GM13976 (cell line): ENCODE measurements at regions not wholly inside any gene's neighbourhood (a gene's known extent, or its start where the extent isn't known, plus 50 kb on each side); places are given as distances from the start of the nearest gene placed in this dataset.

Experiments used
- DNase-seq: peaks from one replicate; pipeline ENCODE4 v3.0.0; 2012; ENCODE audit warnings: low spot score
- in situ Hi-C: fragments of 300-500 bp; cut with MboI; formaldehyde crosslinking; loops from one replicate; pipeline ENCODE4 v1.12.0; 2022; ENCODE audit warnings: low sequenced_read_pairs, mixed read lengths, inconsistent platforms; ENCODE audit not compliant: unreplicated experiment
- TF ChIP-seq, protein P1 (sequence below): IDR thresholded peaks from 2 replicates; pipeline ENCODE4 v1.5.1; 2012; ENCODE audit warnings: borderline replicate concordance, mild to moderate bottlenecking; ENCODE audit not compliant: insufficient read depth; ENCODE audit errors: extremely low read depth, missing control alignments, control extremely low read depth

- in situ Hi-C loops = no loop called here
- TF ChIP-seq, protein P1, sequence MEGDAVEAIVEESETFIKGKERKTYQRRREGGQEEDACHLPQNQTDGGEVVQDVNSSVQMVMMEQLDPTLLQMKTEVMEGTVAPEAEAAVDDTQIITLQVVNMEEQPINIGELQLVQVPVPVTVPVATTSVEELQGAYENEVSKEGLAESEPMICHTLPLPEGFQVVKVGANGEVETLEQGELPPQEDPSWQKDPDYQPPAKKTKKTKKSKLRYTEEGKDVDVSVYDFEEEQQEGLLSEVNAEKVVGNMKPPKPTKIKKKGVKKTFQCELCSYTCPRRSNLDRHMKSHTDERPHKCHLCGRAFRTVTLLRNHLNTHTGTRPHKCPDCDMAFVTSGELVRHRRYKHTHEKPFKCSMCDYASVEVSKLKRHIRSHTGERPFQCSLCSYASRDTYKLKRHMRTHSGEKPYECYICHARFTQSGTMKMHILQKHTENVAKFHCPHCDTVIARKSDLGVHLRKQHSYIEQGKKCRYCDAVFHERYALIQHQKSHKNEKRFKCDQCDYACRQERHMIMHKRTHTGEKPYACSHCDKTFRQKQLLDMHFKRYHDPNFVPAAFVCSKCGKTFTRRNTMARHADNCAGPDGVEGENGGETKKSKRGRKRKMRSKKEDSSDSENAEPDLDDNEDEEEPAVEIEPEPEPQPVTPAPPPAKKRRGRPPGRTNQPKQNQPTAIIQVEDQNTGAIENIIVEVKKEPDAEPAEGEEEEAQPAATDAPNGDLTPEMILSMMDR = no peak
- no peak for DNase-seq
Observed at GRCh38 chrX:10842646-10843045, 222.3 kb upstream of the MID1 start.

DNA sequence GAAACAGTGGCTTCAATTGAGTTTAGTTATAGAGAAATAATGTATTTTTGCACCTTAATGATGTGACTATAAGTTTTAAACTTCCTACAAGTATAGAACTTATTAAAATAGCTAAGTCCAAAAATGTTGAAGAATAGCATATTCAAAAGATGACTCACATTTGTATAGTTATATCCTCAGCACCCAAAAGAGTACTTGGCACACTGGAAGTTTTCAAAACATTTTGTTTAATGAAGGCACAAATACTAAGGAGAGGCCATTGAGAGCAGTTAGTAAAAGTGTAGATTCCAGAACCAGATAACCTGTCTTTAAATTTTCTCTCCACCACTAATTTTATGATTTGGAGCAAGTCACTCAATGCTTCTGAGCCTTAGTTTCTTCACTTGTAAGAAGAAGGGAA, 226.9 kb upstream of the MID1 start:
- in situ Hi-C loops = no loop called here
- DNase-seq = no peak
- TF ChIP-seq, protein P1 = no peak

DNA sequence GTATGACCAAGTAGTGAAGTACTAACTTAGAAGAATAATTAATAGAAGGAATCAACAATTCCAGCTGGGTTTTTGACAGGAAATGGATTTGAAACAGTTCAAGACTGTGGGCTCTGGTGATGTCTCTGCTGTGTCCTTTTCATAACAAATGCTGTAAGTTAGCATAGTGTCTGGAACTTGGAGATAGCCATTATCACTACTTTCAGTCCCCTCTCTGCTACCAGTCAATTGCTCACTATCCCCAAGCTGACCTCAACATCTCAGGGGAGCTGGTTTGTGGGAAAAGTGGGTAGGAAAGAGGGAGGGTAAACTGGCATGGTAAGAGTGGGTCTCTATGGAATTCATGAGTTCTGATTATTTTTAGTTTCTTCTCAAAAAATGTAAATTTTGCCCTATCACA, 231.4 kb upstream of the MID1 start:
- no peak for DNase-seq
- TF ChIP-seq, protein P1 = no peak
- in situ Hi-C loops = no loop called here

- TF ChIP-seq, protein P1 = no peak
- in situ Hi-C loops = no loop called here
Observed at GRCh38 chrX:10854594-10854993, 234.2 kb upstream of the MID1 start.

DNA sequence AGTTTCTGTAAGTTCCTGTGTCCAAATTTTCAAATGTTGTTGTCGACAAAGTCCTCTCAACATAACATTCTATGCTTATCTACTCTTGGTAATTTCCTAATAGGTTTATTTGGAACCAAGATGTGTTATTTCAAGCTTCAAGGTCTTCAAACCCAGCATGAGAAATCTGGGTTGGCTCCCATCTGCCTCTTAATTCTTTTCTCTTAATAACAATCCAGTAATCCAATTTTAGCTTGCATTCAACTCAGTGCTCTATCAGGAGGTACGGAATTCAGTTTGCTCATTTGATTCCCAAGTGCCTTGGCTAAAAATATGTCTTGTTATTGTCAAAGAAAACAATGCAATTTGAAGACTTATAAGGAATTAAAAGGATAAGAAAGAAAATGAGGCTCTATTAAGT, 235.5 kb upstream of the MID1 start:
- in situ Hi-C loops = no loop called here
- no peak for DNase-seq
- TF ChIP-seq, protein P1 = no peak

More at GRCh38 chrX:10854594-10854993, 234.2 kb upstream of the MID1 start:
- no peak for DNase-seq

DNA sequence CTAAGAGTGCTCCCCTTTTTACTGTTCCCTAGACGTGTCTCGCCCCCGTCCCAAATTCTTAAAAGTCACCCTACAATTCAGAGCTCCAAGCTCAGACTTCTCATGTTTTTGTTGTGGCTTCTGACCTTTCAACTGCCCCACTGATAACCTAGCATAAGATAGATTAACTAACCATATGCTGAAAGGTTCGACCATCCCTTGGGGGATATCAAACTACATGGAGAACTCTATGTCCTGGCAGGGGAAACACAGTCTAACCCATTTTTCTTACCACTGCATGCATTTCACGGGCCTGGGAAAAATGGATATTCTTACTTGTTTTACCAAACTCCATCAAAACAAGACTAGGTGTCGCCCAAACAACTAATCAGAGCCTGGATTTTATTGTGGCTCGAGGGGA, 236.4 kb upstream of the MID1 start:
- DNase-seq = no peak
- in situ Hi-C loops = no loop called here
- TF ChIP-seq, protein P1 = no peak

GRCh38 chrX:10859353-10859752, 239.0 kb upstream of the MID1 start:
- in situ Hi-C loops = no loop called here
- TF ChIP-seq, protein P1 = no peak
- no peak for DNase-seq
